BLaER1 treated with 17β-estradiol and CSF1 and Interleukin-3, amounts not matched to agents 10 nM and 100 nM (cell line): ENCODE measurements at regions not wholly inside any gene's neighbourhood (a gene's known extent, or its start where the extent isn't known, plus 50 kb on each side); places are given as distances from the start of the nearest gene placed in this dataset.

Experiments used
- H3K27ac ChIP-seq, 11 experiments: shearing (Covaris generic); formaldehyde crosslinking; 2 replicates each; pipeline ENCODE4 v1.8.1; 2022
- H3K27me3 ChIP-seq, 11 experiments: shearing (Covaris generic); formaldehyde crosslinking; 2 replicates each; pipeline ENCODE4 v1.8.1; 2022
- H3K36me3 ChIP-seq, 11 experiments: shearing (Covaris generic); formaldehyde crosslinking; 2 replicates each; pipeline ENCODE4 v1.8.1; 2022
- H3K4me1 ChIP-seq, 10 experiments: shearing (Covaris generic); formaldehyde crosslinking; 2 replicates each; pipeline ENCODE4 v1.8.1; 2022
- H3K4me2 ChIP-seq, 11 experiments: shearing (Covaris generic); formaldehyde crosslinking; 2 replicates each; pipeline ENCODE4 v1.8.1; 2022
- H3K4me3 ChIP-seq, 10 experiments: shearing (Covaris generic); formaldehyde crosslinking; 2 replicates each; pipeline ENCODE4 v1.8.1; 2022
- H3K9ac ChIP-seq, 11 experiments: shearing (Covaris generic); formaldehyde crosslinking; 2 replicates each; pipeline ENCODE4 v1.8.1; 2022
- H3K9me3 ChIP-seq, 11 experiments: shearing (Covaris generic); formaldehyde crosslinking; replicated peaks in 1 of 11; 2 replicates each; pipeline ENCODE4 v1.8.1; 2022
- H4K20me1 ChIP-seq, 11 experiments: shearing (Covaris generic); formaldehyde crosslinking; 2 replicates each; pipeline ENCODE4 v1.8.1; 2022
- Cebpa-rat ChIP-seq, 11 experiments: shearing (Covaris generic); IDR thresholded peaks; 2 replicates each; pipeline ENCODE4 v1.8.1; 2022

DNA sequence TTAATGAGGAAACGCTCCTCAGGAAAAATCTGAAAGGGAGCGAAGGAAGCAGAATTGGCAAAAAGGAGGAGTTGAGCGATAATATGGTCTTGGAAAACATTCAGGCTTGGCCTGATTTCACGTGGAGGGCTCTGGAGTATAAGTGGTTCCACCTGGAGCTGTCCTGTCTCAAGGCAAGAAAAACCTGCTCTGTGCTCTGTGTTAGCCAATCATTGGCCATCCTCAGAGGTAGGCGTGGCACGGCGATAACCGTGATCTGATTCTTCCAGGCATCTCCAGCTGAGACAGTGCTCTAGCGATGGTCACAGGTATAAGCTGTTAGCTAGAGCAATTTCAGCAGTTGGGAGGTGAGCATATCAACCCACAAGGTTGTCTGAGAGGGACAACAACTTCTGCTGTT is 450.5 kb upstream of the MAF start:
- no peaks in the 10 kb centered on the region for H3K36me3 ChIP-seq
- H3K27me3 ChIP-seq, result no peaks in the 10 kb centered on the region
- H3K27ac ChIP-seq, result no peak overlapping the region
- no peaks in the 10 kb centered on the region for H3K9me3 ChIP-seq
- H3K4me3 ChIP-seq, result no peak overlapping the region
- no peaks in the 10 kb centered on the region for H4K20me1 ChIP-seq
- no peak overlapping the region for H3K4me2 ChIP-seq
- no peaks in the 10 kb centered on the region for H3K4me1 ChIP-seq
- H3K9ac ChIP-seq, result no peak overlapping the region
- no peak for TF ChIP-seq Cebpa-rat (IDR thresholded peaks at IDR 0.05)

DNA sequence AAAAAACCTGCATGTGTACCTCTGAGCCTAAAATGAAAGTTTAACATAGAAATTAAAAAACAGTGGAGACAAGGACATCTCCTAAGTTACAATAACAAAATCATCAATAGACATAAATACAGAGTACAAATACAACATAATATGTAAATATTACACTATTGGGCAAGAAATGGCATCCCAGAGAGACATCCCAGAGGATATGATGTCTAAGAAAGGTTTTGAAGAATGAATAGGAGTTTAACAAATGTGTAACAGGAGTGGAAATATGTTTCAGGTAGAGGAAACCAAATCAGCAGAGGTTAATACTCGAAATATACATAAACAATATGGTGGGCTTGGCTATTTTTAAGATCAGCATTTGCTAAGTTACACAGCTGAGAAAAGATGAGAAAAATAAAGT is 447.7 kb upstream of the MAF start:
- Histone ChIP-seq H4K20me1 (no peaks in the 10 kb centered on the region), H3K27ac (no peak overlapping the region), H3K9ac (no peak overlapping the region), H3K4me1 (no peaks in the 10 kb centered on the region), H3K27me3 (no peaks in the 10 kb centered on the region), H3K4me3 (no peak overlapping the region), H3K4me2 (no peak overlapping the region), H3K36me3 (no peaks in the 10 kb centered on the region), H3K9me3 (no peaks in the 10 kb centered on the region)
- TF ChIP-seq Cebpa-rat (IDR thresholded peaks at IDR 0.05), result no peak

DNA sequence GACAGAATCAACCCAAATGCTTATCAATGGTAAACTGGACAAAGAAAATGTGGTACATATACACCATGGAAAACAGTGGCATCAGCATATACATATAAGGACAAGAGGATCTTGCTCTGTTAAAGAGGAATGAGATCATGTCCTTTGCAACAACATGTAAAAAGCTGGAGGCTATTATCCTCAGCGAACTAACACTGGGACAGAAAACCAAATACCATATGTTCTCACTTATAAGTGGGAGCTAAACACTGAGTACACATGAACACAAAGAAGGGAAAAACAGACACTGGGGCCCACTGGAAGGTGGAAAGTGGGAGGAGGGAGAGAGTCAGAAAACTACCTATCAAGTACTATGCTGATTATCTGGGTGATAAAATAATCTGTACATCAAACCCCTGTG is 447.3 kb upstream of the MAF start:
- Histone ChIP-seq H3K4me1 (no peaks in the 10 kb centered on the region), H4K20me1 (no peaks in the 10 kb centered on the region), H3K27me3 (no peaks in the 10 kb centered on the region), H3K27ac (no peak overlapping the region), H3K9me3 (no peaks in the 10 kb centered on the region), H3K4me2 (no peak overlapping the region), H3K9ac (no peak overlapping the region), H3K36me3 (no peaks in the 10 kb centered on the region), H3K4me3 (no peak overlapping the region)
- TF ChIP-seq Cebpa-rat (IDR thresholded peaks at IDR 0.05), result no peak

DNA sequence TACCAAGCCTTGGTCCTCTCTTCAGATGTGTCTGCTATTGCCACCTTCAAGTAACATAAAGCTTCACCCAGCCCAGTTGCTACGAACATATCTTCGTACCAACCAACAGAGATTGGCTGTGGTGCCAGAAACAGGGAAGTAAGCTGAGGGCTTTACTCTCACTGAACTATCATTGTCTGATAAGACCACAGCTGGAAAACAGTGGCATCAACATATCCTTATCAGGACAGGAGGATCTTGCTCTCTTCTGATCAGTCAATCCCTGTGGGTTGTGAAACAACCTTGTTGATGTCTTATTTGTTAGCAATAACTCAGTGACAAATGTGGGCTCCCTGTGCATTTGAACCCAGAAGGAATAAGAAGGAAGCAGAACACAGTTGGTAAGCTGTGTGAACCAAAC is 446.3 kb upstream of the MAF start:
- no peak overlapping the region for H3K4me2 ChIP-seq
- no peaks in the 10 kb centered on the region for H3K36me3 ChIP-seq
- H3K9me3 ChIP-seq, result no peaks in the 10 kb centered on the region
- no peaks in the 10 kb centered on the region for H4K20me1 ChIP-seq
- no peak overlapping the region for H3K9ac ChIP-seq
- no peak overlapping the region for H3K27ac ChIP-seq
- H3K4me3 ChIP-seq, result no peak overlapping the region
- no peaks in the 10 kb centered on the region for H3K27me3 ChIP-seq
- TF ChIP-seq Cebpa-rat (IDR thresholded peaks at IDR 0.05), result no peak
- H3K4me1 ChIP-seq, result no peaks in the 10 kb centered on the region

DNA sequence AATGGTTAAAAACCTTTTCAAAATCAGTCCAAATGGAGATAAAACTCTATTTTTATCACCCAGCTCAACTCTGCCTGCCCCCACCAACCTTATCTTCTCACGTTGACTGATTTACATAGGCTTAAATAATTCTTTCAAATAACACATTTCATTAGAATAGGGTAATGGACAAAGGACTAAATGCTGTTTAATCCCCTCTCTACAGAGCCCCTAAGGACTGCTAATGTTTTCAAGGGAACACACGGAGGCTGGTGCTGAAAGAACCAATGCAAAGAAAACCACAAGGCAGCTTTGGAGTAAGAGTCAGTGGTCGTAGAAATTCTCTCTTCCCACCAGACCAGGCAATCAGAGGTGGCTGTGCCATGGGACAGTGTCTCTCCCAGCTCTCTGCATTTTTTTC is 445.7 kb upstream of the MAF start:
- H3K9ac ChIP-seq, result no peak overlapping the region
- H3K4me2 ChIP-seq, result no peak overlapping the region
- no peaks in the 10 kb centered on the region for H3K9me3 ChIP-seq
- no peak overlapping the region for H3K4me3 ChIP-seq
- no peaks in the 10 kb centered on the region for H3K4me1 ChIP-seq
- no peak overlapping the region for H3K27ac ChIP-seq
- no peak for TF ChIP-seq Cebpa-rat (IDR thresholded peaks at IDR 0.05)
- H3K27me3 ChIP-seq, result no peaks in the 10 kb centered on the region
- H4K20me1 ChIP-seq, result no peaks in the 10 kb centered on the region
- H3K36me3 ChIP-seq, result no peaks in the 10 kb centered on the region

GRCh38 chr16:80045861-80046260 is 445.3 kb upstream of the MAF start:
- H3K9me3 ChIP-seq, result no peaks in the 10 kb centered on the region
- no peak overlapping the region for H3K27ac ChIP-seq
- H3K27me3 ChIP-seq, result no peaks in the 10 kb centered on the region

GRCh38 chr16:80041410-80041809 is 440.9 kb upstream of the MAF start:
- Histone ChIP-seq H3K9ac (no peak overlapping the region), H3K27ac (no peak overlapping the region), H3K4me2 (no peak overlapping the region), H3K4me3 (no peak overlapping the region), H3K4me1 (no peaks in the 10 kb centered on the region), H3K36me3 (no peaks in the 10 kb centered on the region), H3K27me3 (no peaks in the 10 kb centered on the region), H4K20me1 (no peaks in the 10 kb centered on the region), H3K9me3 (0 out of 22 replicates have a peak, but pooled peaks cover 0 to 7% (median 0%) of the 10 kb centered on the region in 11 experiments)
- TF ChIP-seq Cebpa-rat (IDR thresholded peaks at IDR 0.05), result no peak

More at GRCh38 chr16:80045861-80046260, 445.3 kb upstream of the MAF start:
- Histone ChIP-seq H3K4me1 (no peaks in the 10 kb centered on the region), H3K9ac (no peak overlapping the region), H4K20me1 (no peaks in the 10 kb centered on the region), H3K36me3 (no peaks in the 10 kb centered on the region), H3K4me2 (no peak overlapping the region), H3K4me3 (no peak overlapping the region)
- no peak for TF ChIP-seq Cebpa-rat (IDR thresholded peaks at IDR 0.05)

DNA sequence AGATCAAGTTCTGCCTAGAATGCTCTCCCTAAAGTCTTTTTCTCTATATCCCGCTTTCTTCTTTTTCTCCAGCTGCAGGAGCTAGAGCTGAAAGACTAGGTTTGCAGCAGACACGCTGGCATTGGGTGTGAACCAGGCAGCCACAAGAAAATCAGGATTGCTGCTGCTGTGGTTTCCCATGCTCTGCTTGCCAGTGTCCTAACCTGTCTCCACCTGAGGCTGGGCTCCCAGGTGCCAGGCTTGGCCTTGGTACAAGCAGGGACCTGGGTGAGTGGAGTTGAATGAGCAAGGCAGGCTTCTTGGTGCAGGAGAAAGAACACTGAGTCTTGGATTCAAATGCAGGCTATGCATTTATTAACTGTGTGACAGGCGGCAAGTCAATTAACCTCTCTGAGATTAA is 440.3 kb upstream of the MAF start:
- no peaks in the 10 kb centered on the region for H4K20me1 ChIP-seq
- 0 out of 22 replicates have a peak, but pooled peaks cover 0 to 7% (median 0%) of the 10 kb centered on the region in 11 experiments for H3K9me3 ChIP-seq
- no peak overlapping the region for H3K4me3 ChIP-seq
- no peaks in the 10 kb centered on the region for H3K27me3 ChIP-seq
- no peak overlapping the region for H3K27ac ChIP-seq
- no peak overlapping the region for H3K9ac ChIP-seq
- no peaks in the 10 kb centered on the region for H3K4me1 ChIP-seq
- no peak overlapping the region for H3K4me2 ChIP-seq
- H3K36me3 ChIP-seq, result no peaks in the 10 kb centered on the region
- no peak for TF ChIP-seq Cebpa-rat (IDR thresholded peaks at IDR 0.05)

GRCh38 chr16:80040413-80040812 is 439.9 kb upstream of the MAF start:
- no peaks in the 10 kb centered on the region for H3K36me3 ChIP-seq
- no peak for TF ChIP-seq Cebpa-rat (IDR thresholded peaks at IDR 0.05)
- H4K20me1 ChIP-seq, result no peaks in the 10 kb centered on the region
- no peak overlapping the region for H3K27ac ChIP-seq
- no peaks in the 10 kb centered on the region for H3K4me1 ChIP-seq
- H3K9ac ChIP-seq, result no peak overlapping the region
- no peaks in the 10 kb centered on the region for H3K27me3 ChIP-seq
- H3K4me2 ChIP-seq, result no peak overlapping the region
- H3K4me3 ChIP-seq, result no peak overlapping the region
- H3K9me3 ChIP-seq, result 0 out of 22 replicates have a peak, but pooled peaks cover 0 to 7% (median 0%) of the 10 kb centered on the region in 11 experiments

DNA sequence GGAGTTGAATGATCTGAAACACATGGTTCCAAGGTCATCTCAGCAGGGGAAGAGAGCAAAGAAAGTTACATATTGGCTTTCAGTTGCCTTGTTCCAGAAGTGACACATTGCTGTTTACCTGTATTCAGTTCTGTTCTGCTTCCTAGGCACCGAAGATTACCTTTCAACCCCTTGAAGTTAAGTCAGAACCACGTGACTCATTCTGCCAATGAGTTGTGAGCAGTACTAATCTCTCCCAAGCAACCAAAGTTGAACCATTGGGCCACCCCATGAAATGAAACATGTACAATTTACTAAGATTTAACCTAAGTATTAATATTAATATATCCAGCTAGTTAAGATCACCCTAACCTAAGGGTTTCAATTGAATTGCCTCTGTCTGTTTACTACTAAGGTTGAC is 439.2 kb upstream of the MAF start:
- H4K20me1 ChIP-seq, result no peaks in the 10 kb centered on the region
- H3K4me1 ChIP-seq, result no peaks in the 10 kb centered on the region
- no peaks in the 10 kb centered on the region for H3K27me3 ChIP-seq
- H3K27ac ChIP-seq, result no peak overlapping the region
- H3K9ac ChIP-seq, result no peak overlapping the region
- H3K4me2 ChIP-seq, result no peak overlapping the region
- H3K4me3 ChIP-seq, result no peak overlapping the region
- H3K36me3 ChIP-seq, result no peaks in the 10 kb centered on the region
- 0 out of 22 replicates have a peak, but pooled peaks cover 0 to 7% (median 0%) of the 10 kb centered on the region in 11 experiments for H3K9me3 ChIP-seq
- no peak for TF ChIP-seq Cebpa-rat (IDR thresholded peaks at IDR 0.05)
